GM12872 (cell line): ENCODE measurements at regions not wholly inside any gene's neighbourhood (a gene's known extent, or its start where the extent isn't known, plus 50 kb on each side); places are given as distances from the start of the nearest gene placed in this dataset.

ENCODE experiments used
- TF ChIP-seq, protein P1 (sequence below): IDR thresholded peaks from 3 replicates; pipeline ENCODE4 v1.5.1; 2011; ENCODE audit warnings: low read depth, mild to moderate bottlenecking, low read length, moderate library complexity; ENCODE audit not compliant: insufficient read depth

DNA sequence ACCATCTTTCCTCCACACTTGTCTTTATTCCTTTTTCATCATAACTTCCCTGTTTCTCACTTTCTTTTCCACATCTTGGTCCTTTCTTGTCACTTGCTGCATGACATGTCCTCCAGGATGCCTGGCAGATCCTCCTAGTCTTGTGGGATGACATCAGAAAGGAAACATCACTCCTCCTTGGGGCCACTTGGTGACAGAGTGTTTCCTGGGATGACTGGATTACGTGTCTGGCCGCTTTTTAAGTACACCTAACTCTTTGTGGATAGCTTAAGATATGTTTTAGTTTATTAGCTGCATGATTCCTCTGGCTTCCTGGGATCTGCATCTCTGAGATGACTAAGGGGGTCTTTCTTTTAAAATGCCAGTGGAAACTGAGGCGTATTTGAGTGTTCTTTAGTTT lies 363.5 kb upstream of the FRG2C start:
- TF ChIP-seq, protein P1, sequence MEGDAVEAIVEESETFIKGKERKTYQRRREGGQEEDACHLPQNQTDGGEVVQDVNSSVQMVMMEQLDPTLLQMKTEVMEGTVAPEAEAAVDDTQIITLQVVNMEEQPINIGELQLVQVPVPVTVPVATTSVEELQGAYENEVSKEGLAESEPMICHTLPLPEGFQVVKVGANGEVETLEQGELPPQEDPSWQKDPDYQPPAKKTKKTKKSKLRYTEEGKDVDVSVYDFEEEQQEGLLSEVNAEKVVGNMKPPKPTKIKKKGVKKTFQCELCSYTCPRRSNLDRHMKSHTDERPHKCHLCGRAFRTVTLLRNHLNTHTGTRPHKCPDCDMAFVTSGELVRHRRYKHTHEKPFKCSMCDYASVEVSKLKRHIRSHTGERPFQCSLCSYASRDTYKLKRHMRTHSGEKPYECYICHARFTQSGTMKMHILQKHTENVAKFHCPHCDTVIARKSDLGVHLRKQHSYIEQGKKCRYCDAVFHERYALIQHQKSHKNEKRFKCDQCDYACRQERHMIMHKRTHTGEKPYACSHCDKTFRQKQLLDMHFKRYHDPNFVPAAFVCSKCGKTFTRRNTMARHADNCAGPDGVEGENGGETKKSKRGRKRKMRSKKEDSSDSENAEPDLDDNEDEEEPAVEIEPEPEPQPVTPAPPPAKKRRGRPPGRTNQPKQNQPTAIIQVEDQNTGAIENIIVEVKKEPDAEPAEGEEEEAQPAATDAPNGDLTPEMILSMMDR: no peak

DNA sequence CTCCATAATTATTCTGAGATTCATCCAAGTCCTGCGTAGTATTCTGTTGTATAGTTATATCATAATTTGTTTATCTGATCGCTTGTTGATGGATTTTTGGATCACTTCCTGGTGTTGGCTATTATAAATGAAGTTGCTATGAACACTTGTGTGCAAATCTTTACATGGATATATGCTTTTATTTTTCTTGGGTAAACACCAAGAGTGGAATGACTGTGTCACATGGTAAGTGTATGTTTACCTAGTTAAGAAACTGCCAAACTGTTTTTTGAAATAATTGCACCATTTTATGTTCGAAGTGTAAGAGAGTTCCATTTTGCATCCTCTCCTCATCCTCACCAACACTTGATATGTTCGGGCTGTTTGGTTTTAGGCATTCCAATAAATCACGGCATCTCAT lies 360.4 kb upstream of the FRG2C start:
- TF ChIP-seq, protein P1: no peak

DNA sequence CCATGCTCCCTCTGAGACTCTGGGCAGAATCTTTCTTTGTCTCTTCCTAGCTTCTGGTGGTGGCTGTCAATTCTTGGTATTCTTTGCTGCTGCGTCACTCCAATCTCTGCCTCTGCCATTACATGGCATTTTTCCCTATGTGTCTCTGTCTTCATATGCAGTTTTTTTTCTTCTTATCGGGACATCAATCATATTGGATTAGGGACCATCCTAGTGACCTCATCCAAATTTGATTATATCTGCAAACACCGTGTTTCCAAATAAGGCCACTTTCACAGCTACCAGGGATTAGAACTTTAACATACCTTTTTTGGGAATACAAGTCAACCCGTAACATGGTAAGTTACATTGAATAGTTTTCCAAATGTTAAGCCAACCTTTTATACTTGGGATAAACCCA lies 358.2 kb upstream of the FRG2C start:
- TF ChIP-seq, protein P1: no peak

DNA sequence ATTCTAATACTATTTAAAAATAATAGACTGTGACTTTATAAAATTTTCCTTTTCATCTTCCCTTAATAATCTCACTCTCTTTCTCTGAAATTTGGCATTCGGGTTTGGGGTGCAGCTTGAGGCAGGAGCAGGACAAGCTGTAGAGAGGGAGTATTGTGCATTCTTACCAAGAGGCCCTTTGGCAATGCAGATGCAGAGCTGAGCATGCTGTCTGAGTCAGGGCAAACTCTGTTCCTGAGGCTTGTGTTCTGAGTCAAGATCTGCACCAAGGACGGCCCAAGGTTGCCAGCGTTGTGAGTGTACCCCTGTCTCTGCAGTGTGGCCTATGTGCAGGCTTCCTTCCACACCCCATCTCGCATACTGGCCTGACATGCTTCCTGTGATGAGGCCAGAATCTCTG lies 343.8 kb upstream of the FRG2C start:
- TF ChIP-seq, protein P1: no peak

DNA sequence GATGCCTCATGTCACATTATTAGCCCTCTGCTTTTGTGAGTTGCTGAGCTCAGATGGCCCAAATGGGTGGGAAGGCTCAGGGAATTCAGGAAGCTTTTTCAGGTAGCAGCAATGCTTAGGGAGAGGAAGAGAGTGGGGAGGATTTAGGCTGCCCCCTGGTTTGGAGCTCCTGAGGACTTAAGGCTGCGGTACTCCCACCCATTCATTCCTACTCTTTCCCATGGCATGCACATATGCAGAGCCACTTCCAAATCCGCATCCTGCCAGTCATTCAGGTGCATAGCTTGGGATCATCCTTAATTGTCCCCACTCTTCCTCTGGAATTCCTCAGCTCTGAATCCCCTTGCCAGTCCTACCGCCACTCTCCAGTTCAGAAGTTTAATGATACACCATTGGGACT lies 343.1 kb upstream of the FRG2C start:
- TF ChIP-seq, protein P1: no peak

DNA sequence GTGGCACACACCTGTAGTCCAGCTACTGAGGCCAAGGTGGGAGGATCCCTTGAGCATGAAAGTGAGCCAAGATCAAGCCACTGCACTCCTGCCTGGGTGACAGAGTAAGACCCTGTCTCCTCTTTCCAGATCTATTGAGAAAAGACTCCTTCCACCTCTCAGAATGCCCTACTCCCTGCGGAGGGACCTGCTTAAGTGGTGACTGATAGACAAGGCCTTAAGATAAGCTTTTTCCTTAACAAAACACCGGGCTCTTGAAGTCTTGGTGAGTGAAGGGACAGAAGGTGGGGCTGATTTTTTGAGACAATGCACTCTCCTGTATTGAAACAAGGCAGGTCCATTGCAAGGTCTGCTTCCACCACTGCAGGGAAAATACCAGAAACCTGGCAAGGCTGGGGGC lies 338.4 kb upstream of the FRG2C start:
- TF ChIP-seq, protein P1: no peak

DNA sequence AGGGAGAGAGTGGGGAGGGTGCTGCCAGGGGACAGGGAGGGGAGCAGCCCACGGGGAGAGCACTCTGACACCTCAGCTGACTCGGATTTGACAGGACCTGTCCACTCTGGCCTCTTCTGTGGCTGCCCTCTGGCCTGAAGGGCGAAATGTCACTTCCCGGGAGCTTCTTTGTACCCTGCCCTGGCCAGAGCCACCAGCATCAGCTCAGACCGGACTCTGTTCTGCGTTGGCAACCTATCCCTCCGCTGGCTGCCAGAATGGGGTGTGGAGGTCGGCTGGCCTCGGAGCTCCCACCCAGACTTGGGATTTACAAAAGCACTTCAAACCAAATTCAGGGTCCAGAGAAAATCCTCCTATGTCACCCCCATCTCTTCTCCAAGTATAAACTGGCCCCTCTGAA lies 336.7 kb upstream of the FRG2C start:
- TF ChIP-seq, protein P1: no peak

DNA sequence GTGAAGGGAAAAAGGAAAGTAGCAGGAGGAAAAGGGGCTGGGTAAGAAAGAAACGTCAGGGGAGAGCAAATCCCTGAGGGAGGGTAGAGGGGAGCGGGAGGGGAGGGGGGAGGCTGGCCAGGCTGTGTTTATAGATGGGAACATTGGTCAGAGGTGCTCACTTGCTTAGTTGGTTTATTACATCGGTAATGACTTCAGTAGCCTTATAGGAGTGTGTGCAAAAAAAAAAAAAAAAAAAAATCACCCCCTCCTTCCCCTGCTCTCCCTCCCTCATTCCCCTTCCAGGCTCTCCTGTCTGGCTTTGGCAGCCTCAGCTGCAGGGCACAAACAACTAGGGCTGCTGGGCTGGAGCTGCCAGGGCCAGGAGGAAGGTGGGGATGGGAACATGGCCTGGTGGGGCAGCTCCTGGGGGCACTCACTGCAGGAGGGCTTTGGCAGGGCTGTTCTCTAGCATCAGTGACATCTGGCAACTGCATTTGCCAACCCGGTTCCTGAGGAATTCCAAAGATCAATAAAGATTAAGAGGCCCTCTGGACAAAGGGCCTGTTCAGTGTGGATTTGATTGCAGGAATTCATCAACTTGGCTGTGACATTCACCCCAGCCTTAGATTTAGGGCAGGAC lies 334.5 kb upstream of the FRG2C start:
- TF ChIP-seq, protein P1: no peak
